ENCODE measurements at regions not wholly inside any gene's neighbourhood (a gene's known extent, or its start where the extent isn't known, plus 50 kb on each side); places are given as distances from the start of the nearest gene placed in this dataset.

DNA sequence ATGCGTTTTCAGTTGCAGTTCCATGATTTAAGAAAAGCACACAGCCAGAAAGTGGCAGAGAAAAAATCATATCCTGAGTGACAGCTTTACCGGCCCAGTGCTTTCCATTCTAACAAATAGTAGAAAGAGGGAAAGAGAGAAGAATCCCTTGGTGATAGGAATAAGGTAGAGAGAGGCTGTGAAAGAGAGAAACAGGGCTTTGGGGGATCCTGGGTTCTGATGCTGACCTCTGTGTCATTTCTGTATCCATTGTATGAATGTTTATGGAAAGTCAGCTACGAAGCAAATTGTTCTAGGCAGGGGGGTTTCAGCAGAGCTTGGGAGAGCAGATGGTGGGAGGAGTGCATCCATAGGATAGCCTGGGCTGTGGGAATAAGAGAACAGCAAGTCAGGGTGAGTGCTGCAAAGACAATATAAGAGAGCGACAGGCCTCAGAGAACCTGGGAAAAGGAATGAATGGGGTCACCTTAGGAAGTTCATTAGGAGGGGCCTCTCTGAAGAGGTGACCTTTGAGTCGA is 203.4 kb upstream of the TNP1 start:
- no peak for DNase-seq (ENCODE audit: low spot score)

- DNase-seq (ENCODE audit: low spot score) = no peak
Measured at GRCh38 chr2:217062768-217063167, 202.9 kb upstream of the TNP1 start.

DNA sequence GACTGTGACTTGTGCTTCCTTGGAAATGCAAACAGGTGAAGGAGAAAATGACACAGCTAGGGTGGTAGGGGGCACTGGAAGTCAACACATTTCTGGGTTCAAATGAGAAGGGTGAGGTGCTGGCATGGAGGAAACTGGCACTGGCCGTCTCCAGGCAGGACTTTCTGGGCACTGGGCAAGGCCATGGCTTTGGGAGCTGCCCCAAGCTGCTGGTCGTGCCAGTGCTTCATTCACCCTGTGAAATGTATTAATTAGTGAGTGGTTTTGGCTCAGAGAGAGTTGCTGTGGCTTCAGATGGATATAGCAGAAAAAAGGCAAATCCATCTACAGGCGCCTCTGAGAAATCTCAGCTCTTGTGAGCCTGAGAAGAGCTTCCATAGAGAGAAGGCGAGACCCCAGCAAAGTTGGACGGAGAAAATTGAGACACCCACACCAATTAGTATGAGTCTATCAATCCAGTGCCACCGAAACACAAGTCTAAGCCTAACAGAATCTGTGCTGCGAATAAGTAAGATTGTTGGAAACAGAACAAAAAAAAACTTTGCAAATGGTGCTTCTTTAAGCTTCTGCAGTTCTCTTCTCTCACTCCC is 202.1 kb upstream of the TNP1 start:
- no peak for DNase-seq (ENCODE audit: low spot score)

GRCh38 chr2:217060951-217061547 is 201.2 kb upstream of the TNP1 start:
- DNase-seq (ENCODE audit: low spot score) = no peak

GRCh38 chr2:217060516-217060915 is 200.7 kb upstream of the TNP1 start:
- DNase-seq (ENCODE audit: low spot score) = no peak

DNA sequence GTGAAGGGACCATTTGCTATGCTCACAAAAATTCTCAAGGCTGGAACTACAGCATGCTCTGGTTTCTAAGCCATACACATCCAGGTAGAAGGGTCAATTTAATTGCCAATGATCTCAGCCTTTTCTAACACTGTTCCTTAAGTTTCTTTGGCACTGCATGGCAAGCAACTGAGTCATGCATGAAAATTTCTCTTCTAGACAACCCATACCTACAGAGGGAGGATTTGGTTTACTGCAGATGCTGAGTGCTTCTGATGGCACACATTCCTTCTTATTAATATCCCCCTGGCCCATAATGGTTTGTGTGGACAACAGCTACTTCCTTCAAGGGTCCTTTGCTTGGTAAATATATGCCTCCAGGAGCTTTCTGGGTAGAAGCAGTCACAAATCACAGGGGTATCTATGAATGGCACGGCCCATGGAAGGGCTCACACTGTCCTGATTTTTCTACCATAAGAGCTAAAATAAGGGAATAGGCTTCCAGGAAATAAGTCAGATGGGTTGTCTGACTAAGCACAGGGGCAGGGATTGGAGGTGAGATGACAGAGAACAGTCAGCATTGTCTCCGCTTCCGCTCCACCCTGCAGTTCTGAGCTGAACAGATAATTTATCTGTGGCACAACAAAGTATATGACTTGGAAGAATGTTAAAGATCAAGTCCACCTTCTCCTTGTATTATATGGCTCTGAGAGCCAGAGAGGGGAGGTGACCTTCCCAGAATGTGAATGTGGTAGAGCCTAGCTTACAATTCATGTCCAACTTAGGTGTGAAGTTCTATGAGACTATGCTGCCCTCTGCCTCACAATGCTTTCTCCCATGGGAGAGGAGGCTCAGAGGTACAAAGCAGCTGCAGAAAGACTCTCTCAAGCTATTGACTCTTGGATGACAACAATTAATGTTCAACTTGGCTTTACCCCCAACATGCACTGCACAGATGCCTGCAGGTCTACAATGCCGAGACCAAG is 199.2 kb upstream of the TNP1 start:
- DNase-seq (ENCODE audit: low spot score) = no peak

DNA sequence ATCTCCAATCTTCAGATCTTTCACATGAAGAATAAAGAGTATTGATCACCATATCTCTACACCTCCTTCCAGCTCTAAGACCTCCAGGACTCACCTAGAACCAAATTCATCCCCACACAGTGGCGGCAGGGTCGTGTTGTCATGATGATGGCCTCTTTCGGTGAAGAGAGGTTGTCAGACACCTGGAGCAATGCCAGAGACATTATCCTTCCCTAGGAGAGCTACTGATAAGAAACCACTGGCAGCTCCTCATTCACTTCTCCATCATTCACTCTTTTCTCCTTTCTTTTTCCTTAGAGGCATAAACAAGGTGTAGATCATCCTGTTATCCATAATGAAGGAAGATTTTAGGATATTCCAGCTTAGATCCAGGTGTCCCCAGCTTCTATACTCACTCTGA is 197.9 kb upstream of the TNP1 start:
- no peak for DNase-seq (ENCODE audit: low spot score)

- no peak for DNase-seq (ENCODE audit: low spot score)
Measured at GRCh38 chr2:217055624-217056023, 195.8 kb upstream of the TNP1 start.

DNA sequence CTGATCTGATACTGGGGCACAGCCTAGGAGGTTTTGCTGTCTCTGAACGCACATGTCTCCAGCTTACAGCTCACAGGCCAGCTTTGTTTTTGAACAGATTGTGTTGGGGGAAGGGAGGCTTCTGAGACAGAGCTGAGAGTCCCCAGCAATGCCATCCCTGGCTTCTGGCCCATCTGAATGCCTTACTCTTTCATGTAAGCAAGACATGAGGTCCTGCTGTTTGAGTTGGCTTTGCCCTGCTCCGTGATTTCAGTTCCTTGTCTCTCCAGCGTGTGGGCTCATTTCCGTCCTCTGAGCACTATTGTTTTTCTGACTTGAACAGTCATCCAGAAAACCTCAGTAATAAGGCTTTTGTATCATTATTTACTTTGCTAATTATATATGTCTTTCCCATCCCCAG is 194.9 kb upstream of the TNP1 start:
- DNase-seq (ENCODE audit: low spot score) = no peak

DNA sequence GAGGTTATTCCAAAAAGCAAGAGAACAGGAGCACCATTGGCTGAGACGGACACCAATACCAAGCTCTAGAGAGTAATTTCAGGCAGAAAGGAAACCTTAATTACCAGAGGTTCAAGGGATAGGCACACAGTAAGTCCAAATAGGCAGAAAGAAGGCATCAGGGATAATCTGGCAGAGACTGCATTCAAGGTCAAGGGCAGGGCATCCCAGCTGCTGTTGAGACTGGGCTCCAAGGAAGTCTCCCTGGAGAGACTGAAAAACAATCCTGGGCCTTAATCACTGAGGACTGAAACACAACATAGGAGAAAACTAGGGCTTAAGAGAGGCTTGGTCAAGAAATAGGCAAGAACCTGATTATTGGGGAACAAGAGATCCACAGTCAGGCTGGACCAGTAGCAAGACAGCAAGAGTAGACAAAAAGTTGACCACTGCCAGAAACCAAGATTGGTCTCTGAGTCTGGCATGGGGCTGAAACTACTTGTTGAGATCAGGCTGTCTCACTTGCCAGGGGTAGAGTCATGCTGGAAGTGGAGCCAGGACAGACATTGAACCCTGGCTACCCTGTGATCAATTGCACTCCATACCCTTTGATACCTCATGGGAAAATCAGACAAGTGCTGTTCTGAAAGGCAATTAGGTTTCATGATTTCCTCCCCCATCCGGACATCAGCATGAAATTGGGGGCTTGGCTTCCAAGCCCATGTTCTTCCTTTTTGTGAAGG is 193.2 kb upstream of the TNP1 start:
- DNase-seq (ENCODE audit: low spot score) = no peak

GRCh38 chr2:217051416-217051815 is 191.6 kb upstream of the TNP1 start:
- DNase-seq (ENCODE audit: low spot score) = no peak

- DNase-seq (ENCODE audit: low spot score) = no peak
Measured at GRCh38 chr2:217049956-217050355, 190.1 kb upstream of the TNP1 start.

GRCh38 chr2:217049422-217049821 is 189.6 kb upstream of the TNP1 start:
- no peak for DNase-seq (ENCODE audit: low spot score)

- no peak for DNase-seq (ENCODE audit: low spot score)
Measured at GRCh38 chr2:217048730-217049129, 188.9 kb upstream of the TNP1 start.

GRCh38 chr2:217047631-217048030 is 187.8 kb upstream of the TNP1 start:
- DNase-seq (ENCODE audit: low spot score) = no peak

- DNase-seq (ENCODE audit: low spot score) = no peak
Measured at GRCh38 chr2:217047209-217047608, 187.3 kb upstream of the TNP1 start.

GRCh38 chr2:217045700-217046475 is 186.0 kb upstream of the TNP1 start:
- DNase-seq (ENCODE audit: low spot score) = peak; percentile 50

DNA sequence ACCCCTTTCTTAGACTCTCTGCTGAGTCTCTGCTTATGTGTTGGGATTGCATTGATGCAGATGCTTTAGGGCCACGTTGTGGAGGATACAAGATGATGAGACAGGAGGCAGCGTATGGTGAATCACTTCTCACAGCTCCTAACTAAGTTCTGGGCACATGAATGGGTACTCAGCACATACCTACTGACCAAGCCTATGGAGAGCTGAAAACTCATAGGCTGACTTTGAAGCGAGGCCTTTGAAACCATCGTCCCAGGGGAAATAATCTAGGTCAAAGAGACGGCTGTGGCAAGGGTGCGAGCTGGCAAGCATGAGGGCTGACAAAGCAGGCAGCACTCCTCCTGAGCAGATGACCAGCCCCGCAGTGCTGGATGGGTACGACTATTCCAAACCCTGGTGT is 180.2 kb upstream of the TNP1 start:
- DNase-seq (ENCODE audit: low spot score) = no peak

DNA sequence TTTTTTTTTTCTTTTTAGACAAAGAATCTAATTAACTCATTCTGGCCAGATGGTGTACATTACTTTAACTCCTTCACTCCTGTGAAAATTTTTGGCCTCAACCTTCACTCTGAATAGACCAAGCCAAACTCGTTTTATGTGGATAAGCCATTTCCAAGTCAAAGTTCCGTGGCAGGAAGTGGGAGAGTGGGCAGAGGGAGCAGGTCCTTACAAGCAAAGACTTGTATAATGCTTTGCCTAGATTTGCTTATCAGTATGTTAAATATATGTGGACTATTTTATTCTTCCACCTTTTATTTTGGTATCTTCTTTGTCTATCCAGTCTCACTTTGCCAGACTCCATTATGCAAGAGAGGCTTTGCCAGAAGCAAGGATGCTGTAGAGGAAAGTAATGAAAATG is 178.1 kb upstream of the TNP1 start:
- no peak for DNase-seq (ENCODE audit: low spot score)

GRCh38 chr2:217037353-217037752 is 177.5 kb upstream of the TNP1 start:
- DNase-seq (ENCODE audit: low spot score) = no peak

GRCh38 chr2:217035967-217036366 is 176.1 kb upstream of the TNP1 start:
- DNase-seq (ENCODE audit: low spot score) = no peak

DNA sequence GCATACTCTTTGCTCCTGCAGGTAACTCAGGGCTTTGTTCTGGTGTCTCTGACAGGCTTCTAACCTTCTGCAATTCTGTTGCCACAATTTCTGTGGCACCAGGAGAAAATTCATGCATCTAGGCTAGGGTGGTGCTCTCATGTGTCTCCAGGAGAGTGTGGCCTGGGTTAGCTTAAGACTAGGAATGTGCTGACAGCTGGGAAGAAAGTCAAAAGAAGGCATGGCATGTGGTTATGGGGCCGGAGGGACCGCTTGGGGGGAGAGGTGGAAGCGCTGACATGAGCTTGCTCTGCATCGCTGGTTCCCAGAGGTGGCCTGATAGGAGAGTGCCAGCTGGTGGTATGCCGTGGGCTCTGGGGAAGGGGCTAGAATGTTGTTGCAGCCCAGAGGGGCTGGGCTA is 173.3 kb upstream of the TNP1 start:
- no peak for DNase-seq (ENCODE audit: low spot score)

Data from COLO829 (cell line).